ENCODE measurements at regions not wholly inside any gene's neighbourhood (a gene's known extent, or its start where the extent isn't known, plus 50 kb on each side); places are given as distances from the start of the nearest gene placed in this dataset.

DNA sequence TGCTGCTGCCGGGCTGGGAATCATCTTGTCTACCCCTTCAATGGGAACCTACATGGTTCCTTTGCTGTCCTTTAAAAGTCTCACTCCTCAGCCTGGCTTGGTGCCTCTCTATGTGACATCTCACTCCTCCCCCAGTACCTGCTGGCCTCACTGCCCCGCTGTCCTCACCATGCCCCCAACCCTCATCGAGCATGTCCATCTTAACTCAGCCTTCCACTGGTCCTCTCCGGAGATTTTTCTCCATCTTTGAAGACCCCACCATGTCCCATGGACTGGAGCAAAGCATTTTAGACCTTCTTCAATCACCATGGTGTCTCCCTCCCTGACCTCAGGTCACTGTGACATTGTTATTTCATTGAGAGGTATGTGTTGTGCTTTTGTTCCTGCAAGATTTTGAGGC is 58.1 kb upstream of the SIX3 start:
- TF ChIP-seq POLR2A (IDR thresholded peaks at IDR 0.05): no peak
- TF ChIP-seq, protein P1, sequence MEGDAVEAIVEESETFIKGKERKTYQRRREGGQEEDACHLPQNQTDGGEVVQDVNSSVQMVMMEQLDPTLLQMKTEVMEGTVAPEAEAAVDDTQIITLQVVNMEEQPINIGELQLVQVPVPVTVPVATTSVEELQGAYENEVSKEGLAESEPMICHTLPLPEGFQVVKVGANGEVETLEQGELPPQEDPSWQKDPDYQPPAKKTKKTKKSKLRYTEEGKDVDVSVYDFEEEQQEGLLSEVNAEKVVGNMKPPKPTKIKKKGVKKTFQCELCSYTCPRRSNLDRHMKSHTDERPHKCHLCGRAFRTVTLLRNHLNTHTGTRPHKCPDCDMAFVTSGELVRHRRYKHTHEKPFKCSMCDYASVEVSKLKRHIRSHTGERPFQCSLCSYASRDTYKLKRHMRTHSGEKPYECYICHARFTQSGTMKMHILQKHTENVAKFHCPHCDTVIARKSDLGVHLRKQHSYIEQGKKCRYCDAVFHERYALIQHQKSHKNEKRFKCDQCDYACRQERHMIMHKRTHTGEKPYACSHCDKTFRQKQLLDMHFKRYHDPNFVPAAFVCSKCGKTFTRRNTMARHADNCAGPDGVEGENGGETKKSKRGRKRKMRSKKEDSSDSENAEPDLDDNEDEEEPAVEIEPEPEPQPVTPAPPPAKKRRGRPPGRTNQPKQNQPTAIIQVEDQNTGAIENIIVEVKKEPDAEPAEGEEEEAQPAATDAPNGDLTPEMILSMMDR (IDR thresholded peaks at IDR 0.05): no peak
- H3K36me3 ChIP-seq: no peaks in the 10 kb centered on the region
- peaks cover 0 to 91% (median 0%) of the 10 kb centered on the region in 4 donors for H3K27me3 ChIP-seq
- H3K4me3 ChIP-seq: no peak overlapping the region
- H3K9me3 ChIP-seq: no peaks in the 10 kb centered on the region
- 88 to 92% methylated on average over 4 of the region's 4 CpGs for WGBS, 2 donors
- no peaks in the 10 kb centered on the region for H3K4me1 ChIP-seq
- intact Hi-C loops (cut with DNase I): no loop called here
- no peak overlapping the region for H3K27ac ChIP-seq
- no peak for DNase-seq

DNA sequence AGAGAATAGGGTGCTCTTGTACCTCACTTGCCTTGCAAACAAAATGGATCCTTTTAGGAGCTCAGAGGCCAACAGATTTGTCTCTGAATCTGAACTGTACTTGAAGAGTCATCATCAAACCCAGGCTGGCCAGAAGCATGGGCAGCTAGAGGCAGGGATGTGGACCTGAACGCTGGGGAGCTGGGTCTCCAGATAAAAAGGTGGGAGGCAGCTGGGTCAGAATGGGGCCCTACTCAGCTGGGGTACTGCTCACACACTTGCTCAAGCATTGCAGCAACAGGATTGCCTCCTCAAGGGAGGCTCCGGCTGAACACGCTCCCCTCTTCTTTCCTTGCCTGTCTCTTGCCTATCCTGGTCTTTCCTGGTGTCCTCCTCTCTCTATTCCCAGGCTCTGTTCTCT is 57.3 kb upstream of the SIX3 start:
- Histone ChIP-seq H3K9me3 (no peaks in the 10 kb centered on the region), H3K36me3 (no peaks in the 10 kb centered on the region), H3K27me3 (peaks cover 0 to 84% (median 0%) of the 10 kb centered on the region in 4 donors), H3K4me3 (no peak overlapping the region), H3K4me1 (no peaks in the 10 kb centered on the region), H3K27ac (no peak overlapping the region)
- TF ChIP-seq POLR2A (IDR thresholded peaks at IDR 0.05): no peak
- TF ChIP-seq, protein P1 (IDR thresholded peaks at IDR 0.05): no peak
- intact Hi-C loops (cut with DNase I): no loop called here
- 80 to 89% methylated on average over 2 to 3 of the region's 3 CpGs for WGBS, 2 donors
- DNase-seq: no peak

DNA sequence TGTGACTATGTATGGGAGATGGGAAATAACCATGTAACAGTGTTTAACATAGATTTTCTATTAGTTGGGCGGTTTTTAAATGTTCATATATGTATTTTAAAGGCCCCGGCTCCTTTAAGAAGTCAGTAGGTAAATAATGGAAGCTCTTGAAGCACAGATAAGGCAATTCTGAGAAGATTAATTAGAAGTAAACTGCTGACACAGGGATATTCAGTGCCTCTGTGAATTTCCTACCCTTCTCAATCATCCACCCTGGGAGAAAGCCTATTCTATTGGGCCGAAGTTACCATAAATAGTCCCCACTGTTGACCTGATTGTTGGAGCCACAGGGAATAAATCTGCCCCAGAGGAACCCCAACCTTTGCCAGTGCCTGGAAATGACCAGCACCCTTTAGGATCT is 56.8 kb upstream of the SIX3 start:
- no peaks in the 10 kb centered on the region for H3K9me3 ChIP-seq
- H3K4me1 ChIP-seq: no peaks in the 10 kb centered on the region
- H3K27me3 ChIP-seq: peaks cover 0 to 80% (median 0%) of the 10 kb centered on the region in 4 donors
- no peaks in the 10 kb centered on the region for H3K36me3 ChIP-seq
- intact Hi-C loops (cut with DNase I): no loop called here
- no peak for DNase-seq
- 43 to 54% methylated on average over 3 of the region's 3 CpGs for WGBS, 2 donors
- TF ChIP-seq, protein P1 (IDR thresholded peaks at IDR 0.05): no peak
- no peak for TF ChIP-seq POLR2A (IDR thresholded peaks at IDR 0.05)
- H3K27ac ChIP-seq: no peak overlapping the region
- H3K4me3 ChIP-seq: no peak overlapping the region

DNA sequence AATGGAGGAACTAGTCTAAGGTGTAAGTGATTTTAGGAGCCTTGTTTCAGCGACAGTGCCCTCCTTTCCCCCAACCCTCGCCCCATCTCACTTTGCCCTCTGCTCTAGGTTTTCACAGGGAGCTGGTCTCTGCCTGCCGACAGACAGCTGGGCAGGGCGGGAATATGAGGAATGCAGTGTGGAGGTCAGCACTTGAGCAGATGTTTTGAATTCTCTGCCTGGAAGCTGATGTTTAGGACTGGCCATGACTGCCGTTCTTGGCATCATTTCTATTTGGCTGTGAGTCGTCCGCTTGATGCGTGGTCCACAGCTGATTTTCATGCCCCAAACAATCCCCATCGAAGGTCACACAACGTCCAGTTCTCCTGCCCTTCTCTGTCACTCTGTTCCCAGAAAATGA is 55.1 kb upstream of the SIX3 start:
- intact Hi-C loops (cut with DNase I): no loop called here
- TF ChIP-seq, protein P1 (IDR thresholded peaks at IDR 0.05): no peak
- TF ChIP-seq POLR2A (IDR thresholded peaks at IDR 0.05): no peak
- Histone ChIP-seq H3K4me1 (no peaks in the 10 kb centered on the region), H3K9me3 (no peaks in the 10 kb centered on the region), H3K36me3 (no peaks in the 10 kb centered on the region), H3K27me3 (peaks cover 0 to 64% (median 0%) of the 10 kb centered on the region in 4 donors), H3K4me3 (no peak overlapping the region), H3K27ac (no peak overlapping the region)
- 49 to 53% methylated on average over 8 to 10 of the region's 10 CpGs for WGBS, 2 donors
- DNase-seq: no peak

DNA sequence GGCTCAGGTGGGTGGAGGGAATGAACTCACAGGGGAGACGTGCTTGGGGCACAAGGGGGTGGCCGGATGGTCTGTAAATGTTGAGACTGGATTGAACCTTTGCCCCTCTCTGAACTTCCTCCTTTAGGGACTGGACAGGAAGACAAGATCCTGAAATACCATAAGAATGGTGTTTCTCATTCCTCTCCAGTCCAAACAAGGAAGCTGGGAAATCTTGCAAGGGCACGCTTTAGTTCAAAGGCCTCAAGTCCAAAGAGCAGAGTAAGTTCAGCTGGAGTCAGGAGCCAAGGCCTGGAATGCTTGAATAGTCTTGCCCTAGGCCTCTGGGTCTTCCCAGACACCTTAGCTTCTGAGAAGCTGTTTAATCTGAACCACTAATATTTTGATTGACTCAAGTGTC is 52.4 kb upstream of the SIX3 start:
- WGBS, 2 donors: 64 to 91% methylated on average over 3 of the region's 3 CpGs

More for the DNA sequence above, 52.4 kb upstream of the SIX3 start:
- Histone ChIP-seq H3K27ac (no peak overlapping the region), H3K27me3 (peaks cover 0 to 38% (median 0%) of the 10 kb centered on the region in 4 donors), H3K36me3 (no peaks in the 10 kb centered on the region), H3K9me3 (no peaks in the 10 kb centered on the region), H3K4me3 (no peak overlapping the region), H3K4me1 (no peaks in the 10 kb centered on the region)
- no peak for DNase-seq
- TF ChIP-seq POLR2A (IDR thresholded peaks at IDR 0.05): no peak
- TF ChIP-seq, protein P1 (IDR thresholded peaks at IDR 0.05): no peak
- intact Hi-C loops (cut with DNase I): no loop called here
